Fibroblast of skin of scalp (primary cell): ENCODE measurements at regions not wholly inside any gene's neighbourhood (a gene's known extent, or its start where the extent isn't known, plus 50 kb on each side); places are given as distances from the start of the nearest gene placed in this dataset.

Source experiments
- DNase-seq: peaks from one replicate; pipeline ENCODE4 v3.0.0-alpha.2; 2013

GRCh38 chr11:134486704-134487103 lies 74.7 kb upstream of the B3GAT1 start:
- no peak for DNase-seq

- DNase-seq = no peak
Measured at GRCh38 chr11:134486106-134486505, 74.1 kb upstream of the B3GAT1 start.

GRCh38 chr11:134485316-134485715 lies 73.3 kb upstream of the B3GAT1 start:
- DNase-seq = no peak

- no peak for DNase-seq
Measured at GRCh38 chr11:134483857-134484256, 71.8 kb upstream of the B3GAT1 start.

GRCh38 chr11:134483291-134483690 lies 71.2 kb upstream of the B3GAT1 start:
- no peak for DNase-seq

- DNase-seq = no peak
Measured at GRCh38 chr11:134482865-134483264, 70.8 kb upstream of the B3GAT1 start.

GRCh38 chr11:134481933-134482527 lies 70.0 kb upstream of the B3GAT1 start:
- DNase-seq = no peak

GRCh38 chr11:134481135-134481534 lies 69.1 kb upstream of the B3GAT1 start:
- no peak for DNase-seq

GRCh38 chr11:134480136-134480712 lies 68.2 kb upstream of the B3GAT1 start:
- no peak for DNase-seq

GRCh38 chr11:134479206-134480135 lies 67.4 kb upstream of the B3GAT1 start:
- DNase-seq = no peak

- no peak for DNase-seq
Measured at GRCh38 chr11:134478611-134479010, 66.6 kb upstream of the B3GAT1 start.

- no peak for DNase-seq
Measured at GRCh38 chr11:134478176-134478575, 66.1 kb upstream of the B3GAT1 start.

GRCh38 chr11:134477486-134477885 lies 65.4 kb upstream of the B3GAT1 start:
- DNase-seq = no peak

- peak; percentile 13 for DNase-seq
Measured at GRCh38 chr11:134476435-134477021, 64.5 kb upstream of the B3GAT1 start.

GRCh38 chr11:134475951-134476350 lies 63.9 kb upstream of the B3GAT1 start:
- no peak for DNase-seq

- no peak for DNase-seq
Measured at GRCh38 chr11:134474942-134475341, 62.9 kb upstream of the B3GAT1 start.

GRCh38 chr11:134474070-134474860 lies 62.2 kb upstream of the B3GAT1 start:
- DNase-seq = no peak

- DNase-seq = no peak
Measured at GRCh38 chr11:134471716-134472455, 59.8 kb upstream of the B3GAT1 start.

GRCh38 chr11:134471087-134471715 lies 59.2 kb upstream of the B3GAT1 start:
- no peak for DNase-seq

- no peak for DNase-seq
Measured at GRCh38 chr11:134470238-134470637, 58.2 kb upstream of the B3GAT1 start.

GRCh38 chr11:134469627-134470026 lies 57.6 kb upstream of the B3GAT1 start:
- DNase-seq = no peak
